ENCODE measurements at regions not wholly inside any gene's neighbourhood (a gene's known extent, or its start where the extent isn't known, plus 50 kb on each side); places are given as distances from the start of the nearest gene placed in this dataset.

DNA sequence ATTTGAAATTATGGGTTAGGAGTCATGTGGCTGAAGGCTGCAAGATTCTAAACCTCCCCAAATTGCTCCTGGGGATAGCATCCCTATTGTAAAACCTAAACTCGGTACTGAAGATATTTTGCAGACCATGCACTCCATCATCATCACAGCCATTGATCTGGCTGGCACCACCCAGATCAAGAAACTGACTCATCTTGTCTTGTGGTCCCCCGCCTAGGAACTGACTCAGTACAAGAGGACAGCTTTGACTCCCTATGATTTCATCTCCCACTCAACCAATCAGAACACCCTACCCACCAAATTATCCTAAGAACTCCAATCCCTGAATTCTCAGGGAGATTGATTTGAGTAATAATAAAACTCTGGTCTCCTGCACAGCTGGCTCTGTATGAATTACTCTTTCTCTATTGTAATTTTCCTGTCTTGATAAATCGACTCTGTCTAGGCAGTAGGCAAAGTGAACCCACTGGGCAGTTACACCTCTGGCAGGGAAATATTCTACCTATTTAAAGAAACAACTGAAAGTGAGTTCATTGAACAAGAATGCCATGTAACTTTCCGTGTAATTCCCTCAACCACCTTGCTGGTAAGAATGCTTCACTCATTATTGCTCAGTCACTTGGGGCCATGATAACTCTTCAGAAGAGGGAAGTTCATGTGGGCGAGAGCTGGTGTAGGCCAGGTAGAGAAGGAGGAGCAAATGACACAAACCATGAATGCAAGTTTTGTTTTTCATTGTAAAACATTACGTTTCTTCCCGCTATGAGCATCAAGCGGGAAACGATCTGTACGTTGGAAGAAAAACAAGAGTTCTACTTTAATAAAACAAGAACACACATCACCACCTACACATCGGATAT, 602.9 kb upstream of the ARID1B start:
- no peak for DNase-seq

DNA sequence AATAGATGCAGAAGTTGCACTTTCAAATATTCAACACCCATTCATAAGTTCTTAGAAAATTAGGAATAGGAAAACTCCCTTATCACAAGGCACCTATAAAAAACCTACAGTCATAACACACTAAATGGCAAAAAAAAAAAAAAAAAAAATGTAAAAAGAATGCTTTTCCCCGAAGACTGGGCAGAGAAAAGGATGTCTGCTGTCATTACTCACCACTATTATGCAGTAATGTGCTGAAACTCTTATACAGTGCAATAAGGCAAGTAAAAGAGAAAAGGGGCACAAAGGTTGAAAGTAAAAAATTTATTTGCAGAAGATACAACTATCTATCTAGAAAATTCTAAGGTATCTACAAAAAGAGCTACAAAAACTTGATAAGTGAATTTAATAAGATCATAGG, 607.8 kb upstream of the ARID1B start:
- no peak for DNase-seq

DNA sequence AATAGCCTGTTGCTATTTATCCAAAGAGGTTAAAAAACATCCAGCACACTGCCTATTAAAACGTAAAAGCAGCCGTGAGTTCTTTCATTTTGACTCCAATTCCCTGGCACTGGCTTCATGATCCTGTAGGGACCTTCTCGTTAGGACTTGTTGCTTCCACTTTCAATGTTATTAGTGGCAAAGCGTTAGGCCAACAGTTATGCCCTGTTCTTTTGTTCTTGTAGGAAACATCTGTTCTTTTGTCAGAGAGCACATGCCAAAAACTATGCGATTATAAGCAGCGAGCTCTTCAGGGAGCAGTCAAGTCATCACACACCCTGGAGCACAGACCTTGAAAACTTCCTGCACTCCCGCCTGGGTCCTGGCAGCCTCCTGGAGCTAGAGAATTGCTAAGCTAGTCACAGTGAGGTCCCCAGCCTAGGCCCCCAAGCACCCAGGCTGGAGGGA, 609.5 kb upstream of the ARID1B start:
- peak; percentile 85 for DNase-seq

GRCh38 chr6:156167016-156167624, 610.1 kb upstream of the ARID1B start:
- DNase-seq = no peak

GRCh38 chr6:156166093-156166492, 611.1 kb upstream of the ARID1B start:
- no peak for DNase-seq

DNA sequence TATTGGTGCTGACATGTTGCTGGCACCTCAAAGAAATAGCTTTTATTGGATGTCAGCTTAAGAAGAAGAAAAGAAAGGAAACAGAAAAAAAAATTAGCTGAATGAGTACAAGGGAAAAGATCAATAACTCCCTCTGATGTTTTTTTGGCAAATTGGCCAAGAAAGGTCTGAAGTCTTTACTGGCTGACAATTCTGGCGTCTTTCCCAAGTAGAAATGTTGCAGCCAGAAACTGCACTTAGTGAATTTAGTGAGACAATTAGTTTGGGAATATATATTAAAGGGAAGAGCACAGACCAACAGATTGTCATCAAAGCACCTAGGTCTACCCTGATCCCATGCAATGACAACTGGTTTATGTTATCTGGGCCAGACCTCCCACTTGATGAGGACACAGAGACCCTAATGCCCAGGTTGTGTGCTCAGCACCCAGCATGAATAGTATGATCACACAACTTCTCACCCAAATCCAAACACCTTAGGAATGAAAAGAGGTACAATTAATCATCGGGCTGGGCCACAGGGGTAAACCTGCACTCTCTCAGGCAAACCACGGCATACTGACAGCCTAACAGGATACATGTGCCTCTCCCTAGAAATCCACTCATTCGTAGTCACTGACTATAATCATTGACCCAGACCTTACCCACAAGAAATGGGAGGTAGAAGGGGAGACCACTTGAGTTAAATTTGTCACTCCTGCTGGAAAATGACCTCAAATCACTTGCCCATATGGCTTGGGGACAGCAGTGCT, 612.3 kb upstream of the ARID1B start:
- peak; percentile 19 for DNase-seq

DNA sequence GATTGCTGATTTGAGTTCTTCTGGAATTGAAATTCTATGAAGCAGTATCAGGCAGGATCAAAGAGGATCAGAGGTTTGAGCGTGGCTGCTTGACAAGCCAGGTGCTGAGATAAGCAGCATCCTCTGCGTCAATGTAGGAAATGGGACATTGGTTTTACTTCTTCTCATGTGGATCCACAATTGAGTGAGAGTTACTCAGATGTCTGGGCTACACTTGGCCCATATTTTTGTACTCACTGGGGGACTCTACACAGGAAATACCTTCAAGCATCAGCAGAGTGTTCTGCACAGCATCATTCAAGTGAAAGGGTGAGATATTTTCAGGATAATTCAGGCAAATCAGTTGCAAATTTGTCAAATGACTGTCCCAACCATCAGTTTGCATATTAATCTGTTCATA, 613.9 kb upstream of the ARID1B start:
- DNase-seq = no peak

DNA sequence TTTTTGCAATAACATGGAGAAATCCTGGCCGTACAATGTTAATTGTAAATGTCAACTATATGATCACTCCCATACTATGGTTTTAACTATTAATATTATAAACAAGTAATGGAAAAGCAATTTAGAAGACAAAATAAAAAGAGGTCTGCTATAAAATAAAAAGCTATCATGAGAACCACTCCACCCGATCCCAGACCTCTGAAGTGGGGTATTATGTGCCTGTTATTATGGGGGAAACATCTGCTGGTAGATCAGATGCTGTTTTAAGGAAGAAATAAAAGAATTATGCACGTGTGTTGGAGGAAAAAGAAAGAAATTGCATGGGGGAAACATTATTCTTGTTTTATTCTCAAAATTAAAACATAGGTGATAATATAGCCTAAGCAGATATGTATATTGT, 615.7 kb upstream of the ARID1B start:
- peak; percentile 22 for DNase-seq

DNA sequence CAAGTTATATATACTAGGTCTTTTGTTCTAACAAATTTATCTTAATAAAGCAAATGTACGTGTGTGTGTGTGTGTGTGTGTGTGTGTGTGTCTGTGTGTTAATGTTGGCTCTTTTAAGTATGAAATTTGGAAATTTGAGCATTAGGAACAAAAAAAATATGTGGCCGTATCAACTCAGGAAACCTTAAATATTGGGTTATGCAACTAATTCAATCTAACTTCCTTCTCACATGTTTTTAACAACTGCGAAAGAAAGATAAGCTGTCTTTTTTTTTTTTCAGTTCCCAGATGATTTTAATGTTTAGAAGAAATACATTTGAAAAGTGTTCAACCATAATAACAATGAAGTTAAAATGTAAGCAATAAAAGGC, 616.4 kb upstream of the ARID1B start:
- DNase-seq = no peak

DNA sequence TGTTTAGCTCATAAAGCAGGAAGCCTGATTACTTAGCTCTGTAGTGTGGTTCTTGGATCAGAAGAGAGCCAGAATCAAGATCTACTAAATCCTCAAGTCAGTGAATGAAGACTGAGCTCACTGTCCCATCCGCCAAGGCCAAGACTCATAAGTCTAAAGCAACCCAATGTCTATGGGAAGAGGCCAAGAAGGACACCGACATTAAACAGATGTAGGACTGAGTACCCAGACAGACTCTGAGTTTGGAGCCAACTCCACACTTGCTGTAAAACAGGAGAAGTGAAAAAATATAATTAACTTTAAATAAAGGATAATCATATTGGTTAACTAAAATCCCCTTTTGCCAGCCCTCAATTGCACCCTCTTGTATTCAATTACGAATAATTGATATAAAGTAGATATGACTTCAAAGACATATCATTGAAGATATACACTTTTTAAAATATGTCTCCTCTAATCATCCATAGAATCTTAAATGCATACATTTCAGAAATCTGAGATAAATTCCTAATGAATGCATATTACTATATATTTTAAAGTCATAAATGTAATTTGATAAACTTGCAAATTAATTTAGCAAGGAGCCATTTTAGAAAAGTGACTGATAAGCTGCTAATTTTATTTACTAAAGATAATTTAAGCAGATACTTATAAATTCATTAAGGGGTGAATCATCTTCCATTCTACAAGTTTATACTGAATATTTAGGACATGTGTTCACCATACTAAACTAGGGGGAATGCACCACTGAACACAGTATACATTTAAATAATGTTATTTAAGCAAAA, 617.0 kb upstream of the ARID1B start:
- DNase-seq = no peak

GRCh38 chr6:156154896-156155295, 622.3 kb upstream of the ARID1B start:
- DNase-seq = no peak

DNA sequence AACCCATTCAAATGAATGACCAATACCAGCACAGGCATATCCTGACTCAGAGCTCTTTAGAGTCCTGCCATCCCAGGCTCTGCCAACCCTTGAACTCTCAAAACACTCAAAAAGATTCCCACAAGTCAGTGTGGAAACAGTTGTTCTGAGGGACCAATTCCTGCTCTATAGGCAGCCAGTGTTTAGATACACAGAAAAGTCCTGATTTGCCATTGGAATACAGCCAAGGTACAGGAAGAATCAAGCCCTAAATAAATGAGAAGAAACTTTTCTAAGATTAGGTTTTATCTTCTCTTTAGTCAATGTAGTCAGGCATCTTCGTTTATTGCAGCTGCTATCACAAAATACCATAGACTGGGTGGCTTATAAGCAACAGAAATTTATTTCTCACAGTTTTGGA, 626.8 kb upstream of the ARID1B start:
- DNase-seq = no peak

DNA sequence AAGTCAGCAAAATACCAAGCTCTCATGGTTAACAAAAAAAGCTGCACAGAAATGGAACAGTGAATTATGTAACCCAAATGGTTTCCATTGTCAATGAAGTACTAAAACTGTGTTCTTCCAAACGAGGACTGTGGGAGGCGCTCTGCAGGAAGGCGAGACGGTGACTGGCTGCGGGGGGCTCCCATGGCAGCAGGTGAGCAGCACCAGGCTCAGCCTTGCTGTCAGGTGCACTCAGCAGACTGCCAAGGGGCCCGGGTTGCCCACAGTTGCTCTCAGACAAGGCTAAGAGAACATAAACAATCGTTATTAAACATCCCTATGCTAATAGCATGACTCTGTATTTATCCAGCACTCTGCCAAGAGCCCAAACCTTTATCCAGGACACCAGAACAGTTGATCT, 630.3 kb upstream of the ARID1B start:
- peak; percentile 31 for DNase-seq

DNA sequence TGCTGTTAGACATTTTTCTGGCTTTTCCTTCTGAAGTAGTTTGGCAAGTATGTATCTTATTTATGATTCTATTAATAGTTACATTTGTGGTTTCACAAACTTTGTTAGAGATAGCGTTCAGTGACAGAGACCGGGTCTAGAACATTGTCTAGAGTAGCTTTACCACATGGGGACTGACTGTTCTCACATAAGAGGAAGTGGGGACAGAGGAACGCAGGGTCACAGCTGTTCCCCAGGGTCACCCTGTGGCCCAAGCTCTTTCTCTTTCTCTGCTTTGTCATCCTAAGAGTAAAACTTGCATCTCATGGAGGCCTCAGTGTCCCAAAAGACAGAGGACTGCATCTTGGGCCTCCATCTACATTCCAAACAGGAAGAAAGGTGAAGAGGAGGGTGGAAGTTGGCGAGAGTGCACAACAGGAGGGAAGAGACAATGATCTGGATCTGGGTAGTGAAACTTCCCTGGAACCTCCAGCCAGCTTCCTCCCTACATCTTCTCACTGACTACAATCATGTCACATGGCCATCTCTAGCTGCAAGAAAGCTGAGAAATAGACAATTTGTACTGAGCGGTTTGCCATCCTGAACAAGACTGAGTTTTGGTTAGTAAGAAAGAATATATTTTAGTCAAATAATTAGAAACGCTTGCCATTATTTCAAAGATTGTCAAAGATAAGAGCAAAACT, 645.8 kb upstream of the ARID1B start:
- no peak for DNase-seq

- no peak for DNase-seq
Observed at GRCh38 chr6:156126535-156126934, 650.6 kb upstream of the ARID1B start.

- DNase-seq = no peak
Observed at GRCh38 chr6:156125844-156126243, 651.3 kb upstream of the ARID1B start.

DNA sequence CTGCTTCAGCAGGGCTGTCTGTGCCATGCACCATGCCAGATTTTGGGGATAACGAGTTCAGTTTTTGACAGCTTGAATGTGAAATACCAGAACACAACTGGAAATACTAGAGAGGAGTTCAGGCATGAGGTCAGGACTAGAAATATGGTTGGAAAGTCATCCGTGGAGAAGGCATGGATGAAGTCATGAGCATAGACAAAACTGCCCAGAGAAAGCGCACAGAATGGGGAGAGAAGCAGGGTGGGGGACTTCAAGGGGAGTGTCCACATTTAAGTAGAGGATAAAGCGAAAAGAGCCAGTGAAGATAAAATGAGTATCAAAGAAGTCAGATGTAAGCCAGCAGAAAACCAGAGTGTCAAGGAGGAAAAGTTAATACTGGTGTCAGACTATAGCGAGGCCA, 653.4 kb upstream of the ARID1B start:
- no peak for DNase-seq

- no peak for DNase-seq
Observed at GRCh38 chr6:156121973-156122372, 655.2 kb upstream of the ARID1B start.

DNA sequence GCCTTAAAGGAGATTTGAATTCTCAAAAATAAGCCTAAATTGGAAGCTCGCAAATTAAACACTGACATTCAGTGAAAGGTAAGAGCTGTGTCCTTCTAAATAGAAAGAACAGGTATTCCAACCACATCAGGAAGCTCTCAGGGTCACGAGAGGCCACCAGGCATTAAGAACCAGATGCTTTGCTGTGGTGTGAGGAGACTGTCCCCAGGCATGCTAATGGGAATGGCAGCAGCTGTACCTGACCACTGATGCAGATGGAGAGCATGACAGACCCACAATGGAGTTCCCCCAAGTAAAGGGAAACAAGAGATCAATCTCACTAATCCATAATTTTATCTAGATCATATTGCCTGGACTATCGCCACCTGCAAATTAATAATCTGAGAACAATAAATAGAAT, 658.9 kb upstream of the NOX3 start:
- no peak for DNase-seq

DNA sequence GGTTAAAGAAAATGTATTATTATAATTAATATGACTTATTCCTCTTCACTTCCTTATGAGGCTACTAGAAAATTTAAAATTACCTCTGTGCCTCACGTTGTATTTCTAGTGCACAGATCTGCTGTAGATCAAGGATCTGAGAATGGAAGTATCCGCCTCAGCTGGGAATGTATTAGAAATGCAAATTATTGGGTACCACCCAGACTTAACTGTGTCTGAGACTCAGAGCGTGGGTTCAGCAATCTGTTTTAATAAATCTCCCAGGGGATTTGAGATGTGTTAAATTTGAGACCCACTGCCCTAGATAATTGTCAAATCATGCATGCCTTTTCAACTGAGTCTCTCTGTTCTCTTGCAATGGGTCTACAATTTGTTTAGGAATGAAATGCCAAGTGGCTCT, 658.0 kb upstream of the NOX3 start:
- DNase-seq = no peak

- no peak for DNase-seq
Observed at GRCh38 chr6:156111913-156112312, 656.3 kb upstream of the NOX3 start.

- no peak for DNase-seq
Observed at GRCh38 chr6:156110249-156110648, 654.6 kb upstream of the NOX3 start.

GRCh38 chr6:156109713-156110112, 654.1 kb upstream of the NOX3 start:
- no peak for DNase-seq

Data from NCI-H1105 (cell line).